ENCODE measurements at regions not wholly inside any gene's neighbourhood (a gene's known extent, or its start where the extent isn't known, plus 50 kb on each side); places are given as distances from the start of the nearest gene placed in this dataset.

- 86 to 91% methylated on average over 5 to 10 of the region's 11 CpGs for WGBS, 2 donors
- H3K27ac ChIP-seq = no peak overlapping the region
- DNase-seq = peak in 1 of 2 donors; percentile 14
- no peak for TF ChIP-seq CTCF (IDR thresholded peaks at IDR 0.05)
- TF ChIP-seq POLR2AphosphoS5 (IDR thresholded peaks at IDR 0.05) = no peak
- no peak for TF ChIP-seq EP300 (IDR thresholded peaks at IDR 0.05)
- TF ChIP-seq POLR2A (IDR thresholded peaks at IDR 0.05) = no peak
- no peak for ATAC-seq (ENCODE audit: low FRiP score in 2 of 2)
- no peak overlapping the region for H3K4me3 ChIP-seq
- H3K4me1 ChIP-seq = peaks cover 0 to 14% (median 6%) of the 10 kb centered on the region in 4 donors
- no peaks in the 10 kb centered on the region for H3K36me3 ChIP-seq
- no peaks in the 10 kb centered on the region for H3K27me3 ChIP-seq
- no peaks in the 10 kb centered on the region for H3K9me3 ChIP-seq
Observed at GRCh38 chr10:78907551-78908211, 161.1 kb upstream of the ZMIZ1 start.

- H3K27me3 ChIP-seq = no peaks in the 10 kb centered on the region
- H3K4me3 ChIP-seq = no peak overlapping the region
- peaks cover 5 to 24% (median 15%) of the 10 kb centered on the region in 4 donors for H3K4me1 ChIP-seq
- DNase-seq (peak in 1 of 2 donors; percentile 14), ATAC-seq (ENCODE audit: low FRiP score in 2 of 2) (no peak)
- H3K36me3 ChIP-seq = no peaks in the 10 kb centered on the region
- H3K27ac ChIP-seq = no peak overlapping the region
- WGBS, 2 donors = 77 to 79% methylated on average over 6 of the region's 6 CpGs
- TF ChIP-seq POLR2AphosphoS5 (IDR thresholded peaks at IDR 0.05) (no peak), EP300 (IDR thresholded peaks at IDR 0.05) (no peak), CTCF (IDR thresholded peaks at IDR 0.05) (no peak), POLR2A (IDR thresholded peaks at IDR 0.05) (no peak)
- no peaks in the 10 kb centered on the region for H3K9me3 ChIP-seq
Observed at GRCh38 chr10:78909221-78909620, 159.5 kb upstream of the ZMIZ1 start.

GRCh38 chr10:78910021-78910420 lies 158.7 kb upstream of the ZMIZ1 start:
- H3K4me1 ChIP-seq = peaks cover 5 to 26% (median 15%) of the 10 kb centered on the region in 4 donors
- H3K4me3 ChIP-seq = no peak overlapping the region
- DNase-seq (peak in 1 of 2 donors; percentile 15), ATAC-seq (ENCODE audit: low FRiP score in 2 of 2) (no peak)
- H3K27ac ChIP-seq = no peak overlapping the region
- WGBS, 2 donors = 93 to 100% methylated on average over 3 of the region's 3 CpGs
- no peaks in the 10 kb centered on the region for H3K27me3 ChIP-seq
- H3K36me3 ChIP-seq = no peaks in the 10 kb centered on the region
- no peak for TF ChIP-seq EP300 (IDR thresholded peaks at IDR 0.05)
- no peak for TF ChIP-seq POLR2A (IDR thresholded peaks at IDR 0.05)
- TF ChIP-seq CTCF (IDR thresholded peaks at IDR 0.05) = no peak
- no peaks in the 10 kb centered on the region for H3K9me3 ChIP-seq

- Histone ChIP-seq H3K4me1 (peaks cover 5 to 26% (median 15%) of the 10 kb centered on the region in 4 donors), H3K27me3 (no peaks in the 10 kb centered on the region), H3K9me3 (no peaks in the 10 kb centered on the region), H3K36me3 (no peaks in the 10 kb centered on the region), H3K4me3 (no peak overlapping the region), H3K27ac (no peak overlapping the region)
- peak in 1 of 2 donors; percentile 1 for DNase-seq
- ATAC-seq (ENCODE audit: low FRiP score in 2 of 2) = no peak
- 93 to 100% methylated on average over 2 of the region's 2 CpGs for WGBS, 2 donors
- TF ChIP-seq CTCF (IDR thresholded peaks at IDR 0.05) (no peak), POLR2A (IDR thresholded peaks at IDR 0.05) (no peak), EP300 (IDR thresholded peaks at IDR 0.05) (no peak), POLR2AphosphoS5 (IDR thresholded peaks at IDR 0.05) (no peak)
Observed at GRCh38 chr10:78910476-78910875, 158.3 kb upstream of the ZMIZ1 start.

GRCh38 chr10:78910886-78911285 lies 157.9 kb upstream of the ZMIZ1 start:
- H3K27ac ChIP-seq = no peak overlapping the region
- H3K4me3 ChIP-seq = no peak overlapping the region
- ATAC-seq (ENCODE audit: low FRiP score in 2 of 2) (no peak), DNase-seq (peak in 1 of 2 donors; percentile 16)
- H3K27me3 ChIP-seq = no peaks in the 10 kb centered on the region
- H3K4me1 ChIP-seq = peaks cover 5 to 26% (median 15%) of the 10 kb centered on the region in 4 donors
- no peaks in the 10 kb centered on the region for H3K9me3 ChIP-seq
- TF ChIP-seq EP300 (IDR thresholded peaks at IDR 0.05) (no peak), POLR2AphosphoS5 (IDR thresholded peaks at IDR 0.05) (no peak), CTCF (IDR thresholded peaks at IDR 0.05) (no peak), POLR2A (IDR thresholded peaks at IDR 0.05) (no peak)
- WGBS, 2 donors = 94 to 100% methylated on average over 1 to 7 of the region's 7 CpGs
- H3K36me3 ChIP-seq = no peaks in the 10 kb centered on the region
